PFSK-1 (cell line): ENCODE measurements at regions not wholly inside any gene's neighbourhood (a gene's known extent, or its start where the extent isn't known, plus 50 kb on each side); places are given as distances from the start of the nearest gene placed in this dataset.

ENCODE experiments used
- FOXP2 ChIP-seq: optimal IDR thresholded peaks from 2 replicates; pipeline ENCODE3; 2011; ENCODE audit warnings: borderline replicate concordance, control low read depth, inconsistent platforms; ENCODE audit not compliant: insufficient read depth; ENCODE audit errors: extremely low read length, extremely low read depth
- POLR2AphosphoS5 ChIP-seq: IDR thresholded peaks from 2 replicates; pipeline ENCODE4 v1.6.1; 2012; ENCODE audit warnings: low read depth, mild to moderate bottlenecking, control low read depth, low read length, moderate library complexity
- REST ChIP-seq, 2 experiments: IDR thresholded peaks; 2 replicates each; pipeline versions ENCODE4 v1.6.1 to v1.8.0; 2011 to 2012; ENCODE audit warnings: low read depth in 2 of 2, low read length in 2 of 2, control low read depth in 1 of 2, inconsistent platforms in 1 of 2, mild to moderate bottlenecking in 1 of 2, moderate library complexity in 1 of 2; ENCODE audit not compliant: insufficient read depth in 1 of 2
- SIN3A ChIP-seq: IDR thresholded peaks from 2 replicates; pipeline ENCODE4 v1.6.1; 2012; ENCODE audit warnings: mild to moderate bottlenecking, low read length, moderate library complexity, borderline replicate concordance; ENCODE audit not compliant: insufficient read depth
- TAF1 ChIP-seq: IDR thresholded peaks from 2 replicates; pipeline ENCODE4 v1.6.1; 2012; ENCODE audit warnings: low read length, control low read depth, borderline replicate concordance; ENCODE audit not compliant: insufficient read depth

- TF ChIP-seq FOXP2 (no peak), REST (IDR thresholded peaks at IDR 0.05; ENCODE audit: insufficient read depth in 1 of 2, low read depth in 2 of 2, low read length in 2 of 2) (no peak), POLR2AphosphoS5 (no peak), SIN3A (no peak), TAF1 (no peak)
Observed at GRCh38 chr3:162317046-162317445, 820.4 kb downstream of the OTOL1 start.

GRCh38 chr3:162328649-162329048 is 832.0 kb downstream of the OTOL1 start:
- TF ChIP-seq TAF1, result no peak
- no peak for TF ChIP-seq SIN3A
- TF ChIP-seq POLR2AphosphoS5, result no peak
- no peak for TF ChIP-seq REST (IDR thresholded peaks at IDR 0.05; ENCODE audit: insufficient read depth in 1 of 2, low read depth in 2 of 2, low read length in 2 of 2)
- no peak for TF ChIP-seq FOXP2

GRCh38 chr3:162329514-162329913 is 832.9 kb downstream of the OTOL1 start:
- TF ChIP-seq FOXP2 (no peak), SIN3A (no peak), REST (IDR thresholded peaks at IDR 0.05; ENCODE audit: insufficient read depth in 1 of 2, low read depth in 2 of 2, low read length in 2 of 2) (no peak), TAF1 (no peak), POLR2AphosphoS5 (no peak)

- no peak for TF ChIP-seq SIN3A
- TF ChIP-seq POLR2AphosphoS5, result no peak
- no peak for TF ChIP-seq FOXP2
- TF ChIP-seq REST (IDR thresholded peaks at IDR 0.05; ENCODE audit: insufficient read depth in 1 of 2, low read depth in 2 of 2, low read length in 2 of 2), result no peak
- TF ChIP-seq TAF1, result no peak
Observed at GRCh38 chr3:162332344-162332743, 835.7 kb downstream of the OTOL1 start.

- no peak for TF ChIP-seq TAF1
Observed at GRCh38 chr3:162334537-162334936, 837.9 kb downstream of the OTOL1 start.

GRCh38 chr3:162337630-162338029 is 841.0 kb downstream of the OTOL1 start:
- no peak for TF ChIP-seq SIN3A
- no peak for TF ChIP-seq FOXP2
